ENCODE measurements at regions not wholly inside any gene's neighbourhood (a gene's known extent, or its start where the extent isn't known, plus 50 kb on each side); places are given as distances from the start of the nearest gene placed in this dataset.

DNA sequence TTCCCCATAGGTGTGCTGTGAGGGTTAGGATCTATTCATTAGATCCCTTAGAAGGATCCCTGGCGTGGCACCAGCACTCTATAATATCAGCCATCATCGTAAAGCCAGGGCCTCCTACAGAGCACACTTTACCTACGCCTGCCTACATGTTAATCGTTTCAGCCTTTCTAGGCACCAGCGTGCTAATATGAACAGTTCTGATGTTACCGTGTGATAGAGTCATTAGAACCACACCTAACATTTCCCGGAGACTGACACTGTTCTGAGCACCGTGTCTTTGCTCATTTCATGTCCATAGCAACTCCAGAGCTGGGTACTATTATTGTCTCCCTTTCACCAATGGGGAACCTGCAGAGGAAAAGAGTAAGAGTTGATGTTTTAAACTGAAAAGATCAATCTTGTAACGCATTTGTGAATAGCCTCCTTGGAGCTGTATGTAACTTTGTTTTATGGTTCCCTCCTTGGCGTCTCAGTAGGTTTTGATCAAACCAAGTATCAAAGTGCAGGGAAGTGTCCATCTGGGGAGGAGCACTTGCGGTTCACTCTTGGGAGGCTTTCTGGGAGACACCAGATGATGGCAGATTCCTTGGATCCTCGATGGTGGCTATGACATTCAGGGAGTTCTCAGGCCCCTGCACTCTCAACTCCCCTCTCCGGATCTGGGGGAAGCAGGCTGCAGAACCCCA is 73.8 kb upstream of the KCNG1 start:
- no peak for DNase-seq (ENCODE audit: low read depth in 2 of 2)

DNA sequence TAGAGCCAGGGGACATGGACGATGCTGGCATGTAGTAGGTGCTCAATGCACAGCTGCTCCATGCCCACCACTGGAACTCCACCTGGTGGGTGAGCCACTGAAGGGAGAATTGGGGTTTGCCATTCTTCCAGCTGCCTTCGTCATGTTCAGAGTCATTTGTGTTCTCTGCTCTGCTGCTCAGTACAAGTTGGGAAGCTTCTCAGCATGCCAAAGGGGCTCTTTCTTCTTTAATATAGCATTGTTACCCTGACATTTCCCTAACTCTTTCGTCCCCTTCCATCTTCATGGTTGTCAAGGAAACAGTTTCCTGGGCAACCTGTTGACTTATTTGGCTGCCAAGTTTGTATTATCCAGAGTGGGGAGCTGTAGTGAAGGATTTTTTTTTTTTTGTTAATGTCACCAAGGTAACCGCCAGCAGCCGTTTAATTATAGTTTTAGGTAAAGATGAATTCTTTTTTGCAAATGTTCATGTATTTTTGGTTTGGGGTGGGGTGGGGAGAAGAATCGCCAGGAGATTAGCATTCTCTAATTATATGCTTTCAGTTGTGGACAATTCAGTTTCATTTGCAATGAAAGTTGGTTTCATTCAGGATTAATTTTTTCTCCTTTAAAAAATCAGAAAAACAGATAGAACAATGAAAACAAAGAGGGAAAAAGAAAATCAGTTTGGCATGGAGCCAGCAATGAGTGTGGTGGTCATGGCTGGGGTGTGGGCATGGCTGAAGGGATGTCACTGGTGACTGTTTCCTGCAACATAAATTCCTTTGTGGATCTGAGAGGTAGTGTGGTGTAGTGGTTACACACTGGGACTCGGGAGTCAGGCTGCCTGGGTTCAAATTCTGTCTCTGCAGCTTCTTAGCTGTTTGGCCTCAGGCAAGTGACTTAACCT is 73.0 kb upstream of the KCNG1 start:
- DNase-seq (ENCODE audit: low read depth in 2 of 2): no peak

DNA sequence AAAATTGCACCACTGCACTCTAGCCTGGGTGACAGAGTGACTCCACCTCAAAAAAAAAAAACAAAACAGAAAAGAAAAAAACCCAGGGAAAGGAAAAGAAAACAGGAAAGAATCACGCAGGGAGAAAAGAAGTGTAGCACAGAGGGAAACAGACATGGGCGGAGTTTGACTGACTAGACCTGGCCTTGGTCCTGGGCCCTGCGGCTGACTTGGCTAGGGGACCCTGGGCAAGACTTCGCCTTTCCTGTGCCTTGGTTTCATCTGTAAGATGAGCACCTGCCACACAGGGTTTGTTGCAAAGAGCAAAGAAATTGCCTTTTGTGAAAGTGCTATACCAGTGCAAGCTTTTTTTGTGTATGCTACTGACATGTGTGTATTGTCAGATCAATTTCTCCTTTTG is 71.3 kb upstream of the KCNG1 start:
- DNase-seq (ENCODE audit: low read depth in 2 of 2): no peak

DNA sequence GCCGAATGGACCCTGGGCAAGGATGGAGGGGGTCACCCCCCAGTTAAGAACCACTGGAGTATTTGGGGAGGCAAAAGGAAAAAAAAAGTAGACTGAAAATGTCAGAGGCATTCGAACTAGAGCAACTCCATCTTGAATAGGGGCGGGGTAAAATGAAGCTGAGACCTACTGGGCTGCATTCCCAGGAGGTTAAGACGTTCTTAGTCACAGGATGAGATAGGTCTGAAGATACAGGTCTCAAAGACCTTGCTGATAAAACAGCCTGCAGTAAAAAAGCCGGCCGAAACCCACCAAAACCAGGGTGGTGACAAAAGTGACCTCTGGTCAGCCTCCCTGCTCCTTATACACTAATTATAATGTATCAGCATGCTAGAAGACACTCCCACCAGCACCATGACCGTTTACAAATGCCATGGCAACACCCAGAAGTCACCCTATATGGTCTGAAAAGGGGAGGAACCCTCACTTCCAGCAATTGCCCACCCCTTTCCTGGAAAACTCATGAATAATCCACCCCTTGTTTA is 70.4 kb upstream of the KCNG1 start:
- no peak for DNase-seq (ENCODE audit: low read depth in 2 of 2)

DNA sequence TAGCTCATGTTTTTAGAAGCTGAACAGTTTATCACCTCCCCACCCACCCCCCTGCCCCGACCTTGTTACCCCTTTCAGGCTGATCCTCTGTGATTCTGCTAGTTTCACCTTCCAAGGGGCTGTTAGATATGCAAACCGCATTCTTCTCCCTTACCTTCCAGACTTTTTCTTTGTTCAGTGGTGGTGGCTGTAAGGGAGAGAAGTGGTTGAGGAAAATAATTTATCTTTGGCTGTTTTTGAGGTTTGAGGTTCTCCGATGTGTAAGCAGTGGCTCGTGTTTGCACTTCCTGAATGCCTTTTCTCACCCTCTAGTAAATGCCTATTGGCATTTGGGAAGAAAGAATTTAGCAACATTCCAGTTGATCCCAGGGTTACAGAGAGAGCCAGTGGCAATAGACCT is 69.4 kb upstream of the KCNG1 start:
- DNase-seq (ENCODE audit: low read depth in 2 of 2): no peak

DNA sequence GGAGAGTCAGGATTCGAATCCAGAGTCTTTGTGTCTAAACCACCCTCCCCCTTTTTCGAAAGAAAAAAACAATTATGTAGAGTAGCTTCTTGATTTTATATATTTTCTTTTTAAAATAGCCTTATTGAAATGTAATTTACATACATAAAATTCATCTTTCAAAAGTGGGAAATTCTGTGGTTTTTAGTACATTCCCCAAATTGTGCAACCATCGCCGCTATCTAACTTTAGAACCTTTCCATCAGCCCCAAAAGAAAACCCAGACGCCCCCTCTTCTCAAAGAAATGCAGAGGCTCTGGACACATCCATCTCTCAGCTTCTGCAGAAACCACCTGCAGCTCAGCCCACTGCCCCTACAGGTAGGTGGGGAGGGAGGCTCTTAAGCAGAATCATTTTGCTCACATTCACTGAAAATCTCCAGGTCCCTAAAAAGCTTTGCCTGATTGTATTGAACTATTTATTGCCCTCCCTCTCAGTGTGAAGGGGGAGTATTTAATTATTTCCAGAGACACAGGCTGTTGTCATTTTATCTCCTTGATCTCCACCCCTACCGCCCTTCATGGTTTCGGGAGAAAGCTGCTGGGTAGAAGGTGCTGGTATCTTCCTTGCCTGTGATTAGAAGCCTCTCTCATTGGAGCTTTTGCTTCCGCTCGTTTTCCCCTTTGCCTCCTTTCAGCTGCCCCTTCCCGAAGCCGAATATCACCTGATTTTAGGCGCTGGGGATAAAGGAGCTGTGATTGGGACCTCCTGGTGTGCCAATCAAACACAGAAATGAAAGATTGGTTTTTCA is 68.7 kb upstream of the KCNG1 start:
- no peak for DNase-seq (ENCODE audit: low read depth in 2 of 2)

DNA sequence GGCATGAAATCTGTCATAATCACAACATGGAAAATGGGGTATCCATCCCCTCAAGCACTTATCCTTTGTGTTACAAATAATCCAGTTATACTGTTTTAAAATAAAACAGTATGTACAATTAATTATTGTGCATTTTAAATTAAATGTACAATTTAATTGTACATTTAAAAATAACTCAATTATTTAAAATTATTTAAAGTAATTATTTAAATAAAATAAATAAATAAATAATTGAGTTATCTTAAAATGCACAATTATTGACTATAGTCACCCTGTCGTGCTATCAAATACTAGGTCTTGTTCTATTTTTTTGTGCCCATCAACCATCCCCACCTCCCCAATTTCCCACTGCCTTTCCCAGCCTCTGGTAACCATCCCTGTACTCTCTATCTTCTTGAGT is 66.9 kb upstream of the KCNG1 start:
- DNase-seq (ENCODE audit: low read depth in 2 of 2): no peak

DNA sequence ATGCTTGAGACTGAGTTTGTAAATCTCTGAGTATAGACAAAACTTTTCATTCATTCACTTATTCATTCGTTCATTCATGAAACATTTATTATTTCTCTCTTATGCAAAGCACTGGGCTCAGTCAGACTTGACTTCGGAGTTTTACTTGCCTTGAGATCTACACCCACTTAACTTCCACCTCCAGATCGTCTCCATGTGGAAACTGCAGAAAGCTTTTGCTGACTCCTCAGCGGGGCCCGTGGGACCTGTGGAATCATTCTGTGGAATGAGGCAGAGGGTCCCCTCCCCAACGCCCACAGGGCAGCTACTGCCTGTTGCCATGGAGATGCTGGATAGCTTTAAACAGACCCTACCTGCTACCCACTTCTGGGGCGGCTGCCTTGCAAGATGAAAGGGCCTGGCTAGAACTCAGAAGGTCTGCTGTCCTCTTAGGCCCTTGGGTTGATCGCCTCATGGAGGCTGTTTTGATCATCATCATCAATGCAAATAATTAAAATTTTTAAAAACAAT is 66.4 kb upstream of the KCNG1 start:
- no peak for DNase-seq (ENCODE audit: low read depth in 2 of 2)

DNA sequence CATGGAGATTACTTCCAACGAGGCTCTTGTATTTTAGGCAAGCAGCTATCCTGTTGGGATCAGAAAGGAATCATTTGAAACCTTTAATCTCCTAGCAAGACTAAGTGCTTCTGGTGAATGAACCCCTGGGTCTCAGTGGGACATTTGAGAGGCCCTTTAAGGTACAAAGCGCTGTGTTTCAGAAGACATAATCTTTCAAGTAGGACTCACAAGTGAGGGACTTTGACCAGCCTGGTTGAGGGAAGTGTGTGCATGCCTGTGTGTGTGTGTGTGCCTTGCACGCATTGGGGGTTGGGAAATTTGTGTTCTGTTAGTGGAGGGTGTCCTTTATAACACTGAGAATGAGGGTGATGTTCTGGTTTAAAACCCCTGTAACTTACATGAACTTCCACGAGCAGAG is 64.4 kb upstream of the KCNG1 start:
- DNase-seq (ENCODE audit: low read depth in 2 of 2): no peak

DNA sequence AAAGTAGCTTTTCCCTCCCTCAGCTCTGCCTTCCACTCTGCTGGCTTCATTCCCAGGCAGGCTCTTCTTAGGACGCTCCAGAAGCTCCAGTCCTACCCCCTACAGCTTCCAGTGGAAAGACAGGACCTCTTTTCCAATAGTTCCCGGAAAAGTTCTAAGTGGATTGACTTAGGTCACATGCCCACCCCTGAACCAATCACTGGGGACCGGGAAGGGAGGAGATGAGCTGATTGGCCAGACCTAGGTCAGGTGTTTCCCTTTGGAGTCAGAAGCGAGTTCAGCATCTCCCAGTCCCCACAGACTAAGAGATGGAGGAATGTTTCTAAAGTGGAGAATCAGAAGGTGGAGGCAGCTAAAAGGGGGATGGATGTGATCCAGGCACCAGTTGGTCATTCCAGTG is 62.9 kb upstream of the KCNG1 start:
- no peak for DNase-seq (ENCODE audit: low read depth in 2 of 2)

DNA sequence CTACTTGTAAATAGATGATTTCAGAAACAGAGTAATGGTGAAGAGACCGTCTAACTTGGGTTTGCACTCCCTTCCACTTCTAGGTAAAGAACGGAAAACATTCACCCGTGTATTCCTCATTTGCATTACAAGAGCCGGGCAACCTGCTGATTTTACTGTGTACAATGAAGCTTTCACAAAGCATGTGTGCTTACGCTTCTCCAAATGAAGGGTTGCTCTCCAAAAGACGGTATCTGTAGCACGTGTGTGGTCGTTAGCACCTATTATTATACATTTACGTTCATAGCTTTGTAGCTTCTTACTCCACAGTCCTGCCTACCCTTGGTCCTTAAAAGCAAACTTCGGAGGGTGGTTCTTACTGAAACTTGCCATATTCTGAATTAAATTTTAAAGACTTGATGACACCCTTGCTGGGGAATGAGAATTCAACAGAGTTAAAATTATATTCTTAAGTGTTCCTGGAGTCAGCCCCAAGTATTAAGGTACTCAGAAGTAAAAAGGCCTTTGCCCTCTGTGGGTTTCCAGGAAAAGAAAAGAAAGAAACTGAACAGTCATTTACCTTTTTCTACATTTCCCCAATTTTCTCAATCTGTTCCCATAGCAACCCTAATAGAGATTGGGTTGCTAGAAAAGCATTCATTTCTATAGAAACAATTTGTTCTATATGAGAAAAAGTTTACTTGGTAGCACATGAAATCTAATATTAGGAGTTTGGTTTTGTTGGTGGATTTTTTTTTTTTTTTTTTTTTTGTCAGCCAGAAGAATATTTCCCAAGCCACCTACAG is 61.9 kb upstream of the KCNG1 start:
- DNase-seq (ENCODE audit: low read depth in 2 of 2): no peak

DNA sequence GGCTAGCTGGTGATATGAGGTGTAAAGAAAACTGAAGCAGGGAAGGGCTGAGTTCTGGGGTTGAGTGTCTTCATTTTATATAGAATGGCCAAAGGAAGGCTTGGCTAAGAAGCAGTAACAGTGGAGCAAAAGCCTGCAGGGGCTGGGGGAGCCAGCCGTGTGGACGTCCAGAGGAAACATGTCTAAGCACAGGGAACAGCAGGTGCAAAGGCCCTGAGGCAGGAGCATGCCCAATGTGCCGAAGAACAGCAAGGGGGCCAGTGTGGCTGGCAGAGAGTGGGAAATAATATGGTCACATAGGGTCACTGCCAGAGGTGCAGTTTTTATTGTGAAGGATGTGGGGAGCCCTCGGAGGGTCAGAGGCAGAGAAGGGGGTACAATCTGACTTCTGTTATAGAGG is 60.5 kb upstream of the KCNG1 start:
- no peak for DNase-seq (ENCODE audit: low read depth in 2 of 2)

DNA sequence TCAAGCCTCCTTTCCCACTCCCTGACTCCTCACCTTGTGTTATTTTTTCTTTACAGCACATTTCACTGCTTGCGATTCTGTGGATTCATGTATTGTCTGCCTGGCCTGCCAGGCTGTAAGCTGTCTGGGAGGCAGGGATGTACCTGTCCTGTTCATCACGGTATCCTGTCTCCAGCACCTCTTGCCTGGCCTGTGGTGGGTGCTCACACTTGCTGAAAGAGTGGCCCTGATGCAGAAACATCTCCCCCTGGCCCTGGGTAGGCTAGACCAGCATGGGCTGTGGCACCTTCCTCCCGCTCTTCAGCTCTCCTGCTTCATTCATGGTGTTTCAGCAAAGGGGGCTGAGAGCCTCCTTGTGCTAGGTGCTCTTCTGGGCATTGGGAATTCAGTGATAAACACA is 60.1 kb upstream of the KCNG1 start:
- DNase-seq (ENCODE audit: low read depth in 2 of 2): no peak

DNA sequence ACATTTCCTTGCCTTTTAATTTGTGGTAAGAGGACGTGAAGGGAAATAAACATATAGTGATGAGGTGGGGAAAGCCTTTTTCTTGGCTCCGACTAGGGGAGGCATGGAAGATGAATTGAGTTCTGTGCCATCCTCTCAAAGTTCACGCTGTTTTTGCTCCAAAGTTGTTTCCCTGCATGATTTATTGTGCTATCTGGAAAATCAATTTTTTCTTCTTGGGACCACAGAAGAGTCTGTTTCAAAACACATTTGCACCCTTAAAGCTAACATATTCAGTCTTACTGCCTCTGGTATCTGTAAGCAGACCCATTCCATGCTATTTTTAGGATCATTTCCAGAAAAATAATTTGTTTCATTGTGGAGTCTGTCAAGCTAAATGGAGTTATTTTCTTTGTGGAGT is 57.6 kb upstream of the KCNG1 start:
- DNase-seq (ENCODE audit: low read depth in 2 of 2): no peak

DNA sequence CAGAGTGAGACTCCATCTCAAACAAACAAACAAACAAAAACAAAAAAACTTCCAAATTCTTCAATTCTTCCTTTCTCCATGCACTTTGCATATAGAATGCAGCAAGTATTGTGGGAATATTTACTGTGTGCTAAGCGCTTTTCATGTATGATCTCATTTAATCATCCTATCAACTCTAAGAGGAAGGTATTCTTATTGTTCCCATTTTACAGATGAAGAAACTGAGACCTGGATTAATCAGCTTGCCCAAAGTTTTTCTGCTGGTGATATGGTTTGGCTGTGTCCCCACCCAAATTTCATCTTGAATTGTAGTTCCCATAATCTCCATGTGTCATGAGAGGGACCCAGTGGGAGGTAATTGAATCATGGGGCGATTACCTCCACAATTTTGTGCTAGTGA is 56.6 kb upstream of the KCNG1 start:
- DNase-seq (ENCODE audit: low read depth in 2 of 2): no peak

DNA sequence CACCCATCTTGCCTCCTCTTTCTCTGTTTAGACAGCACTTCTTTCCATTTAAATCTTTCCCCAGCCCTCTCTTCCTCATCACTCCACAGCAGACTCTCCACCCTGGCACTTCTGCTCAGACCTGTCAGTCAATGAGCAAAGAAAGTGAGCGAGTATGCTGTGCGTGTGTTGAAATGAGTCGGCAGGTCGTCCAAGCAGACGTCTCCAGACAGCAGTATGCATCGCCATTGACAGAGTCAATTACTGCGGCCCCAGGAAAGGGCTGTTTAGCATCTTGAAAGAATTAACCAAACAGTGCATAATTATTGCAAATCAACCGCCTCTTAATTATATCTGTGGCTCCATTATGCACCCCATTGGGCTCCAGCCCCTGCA is 54.8 kb upstream of the KCNG1 start:
- no peak for DNase-seq (ENCODE audit: low read depth in 2 of 2)

DNA sequence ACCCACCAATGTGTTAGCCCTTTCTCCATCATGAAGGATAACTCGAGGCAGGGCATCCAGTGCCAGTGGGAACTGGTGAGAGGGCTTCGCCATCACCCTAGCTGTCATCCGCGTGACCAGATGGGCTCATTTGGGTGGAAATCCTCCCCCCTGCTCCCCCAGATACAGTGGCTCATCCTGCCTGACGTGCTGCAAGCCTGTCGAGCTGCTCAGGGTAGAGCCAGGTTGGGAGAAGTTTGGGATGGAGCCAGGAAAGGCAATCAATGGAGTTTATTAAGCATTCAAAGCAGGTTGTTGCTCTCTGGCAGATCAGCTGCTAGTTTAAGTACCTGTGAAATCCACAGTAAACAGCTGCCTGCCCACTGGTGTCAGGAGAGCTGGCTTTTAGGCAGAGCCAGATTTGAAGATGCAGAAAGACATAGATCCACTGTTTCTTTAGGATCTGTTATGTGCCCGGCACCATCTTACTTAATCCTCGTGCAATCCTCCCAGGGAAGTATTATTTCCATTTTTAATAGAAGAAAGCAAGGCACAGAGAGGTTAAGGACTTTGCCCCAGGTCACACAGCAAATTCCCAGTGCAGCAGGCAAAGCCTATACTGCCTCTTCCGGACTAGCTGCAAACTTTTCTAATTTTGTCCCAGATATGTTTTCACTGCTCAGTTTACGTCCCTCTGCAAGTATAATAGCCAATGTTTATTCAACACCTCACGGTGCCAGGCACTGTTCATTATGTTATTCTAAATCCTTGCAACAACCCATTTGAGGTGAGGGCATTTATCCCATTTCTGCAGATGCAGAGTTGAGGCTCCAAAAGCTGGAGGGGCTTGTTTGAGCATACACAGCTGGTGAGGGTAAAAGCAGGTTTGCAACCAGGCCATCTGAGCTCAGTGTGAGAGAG is 54.1 kb upstream of the KCNG1 start:
- DNase-seq (ENCODE audit: low read depth in 2 of 2): no peak

DNA sequence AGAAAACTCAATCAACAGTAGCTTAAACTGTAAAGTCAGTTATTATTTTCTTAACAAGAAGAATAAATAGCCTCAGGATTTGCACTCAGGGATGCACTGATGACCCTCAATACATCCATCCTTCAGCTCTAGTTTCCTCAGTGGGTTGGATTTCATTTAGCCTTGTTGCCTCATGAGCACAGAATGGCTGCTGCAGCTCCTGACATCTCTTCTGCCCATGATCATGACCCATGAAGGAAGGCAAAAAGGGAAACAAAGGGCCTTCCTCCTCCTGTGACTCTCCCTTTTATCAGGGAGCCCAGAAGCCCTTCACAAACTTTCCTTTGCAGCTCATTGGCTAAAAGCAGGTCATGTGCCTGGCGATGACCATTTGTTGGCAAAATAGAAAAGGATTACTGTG is 51.2 kb upstream of the KCNG1 start:
- DNase-seq (ENCODE audit: low read depth in 2 of 2): no peak
